HG03439 (cell line): ENCODE measurements at regions not wholly inside any gene's neighbourhood (a gene's known extent, or its start where the extent isn't known, plus 50 kb on each side); places are given as distances from the start of the nearest gene placed in this dataset.
"Not testable (repeated sequence)": the region's sequence is repeated elsewhere in the genome, so short reads cannot be mapped to it uniquely, and the experiment has no call there.

ENCODE experiments used
- ATAC-seq: cut with Tn5 transposase; IDR thresholded peaks from one replicate; pipeline ENCODE4 v1.9.1; 2021; ENCODE audit warnings: mild to moderate bottlenecking, moderate library complexity; ENCODE audit not compliant: unreplicated experiment

DNA sequence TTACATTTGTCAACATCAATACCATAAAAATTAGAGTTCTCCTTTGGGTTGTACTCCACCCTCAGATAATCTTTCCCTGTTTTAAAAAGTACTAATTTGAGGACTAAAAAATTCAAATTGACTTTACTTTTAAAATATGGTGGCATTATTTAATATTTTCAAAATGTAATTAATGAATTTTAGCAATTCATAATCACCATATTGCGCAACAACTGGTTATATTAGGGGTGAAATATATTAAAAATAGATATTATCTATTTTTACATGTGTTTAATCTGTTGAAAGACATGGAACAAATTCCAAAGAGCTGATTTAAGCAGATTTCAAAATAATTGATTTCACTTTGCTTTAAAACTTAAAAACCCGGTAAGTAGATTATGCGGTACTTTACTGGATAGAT, 236.6 kb upstream of the NOL4 start:
- ATAC-seq = no peak

GRCh38 chr18:34467058-34467457, 242.3 kb upstream of the NOL4 start:
- ATAC-seq = no peak

DNA sequence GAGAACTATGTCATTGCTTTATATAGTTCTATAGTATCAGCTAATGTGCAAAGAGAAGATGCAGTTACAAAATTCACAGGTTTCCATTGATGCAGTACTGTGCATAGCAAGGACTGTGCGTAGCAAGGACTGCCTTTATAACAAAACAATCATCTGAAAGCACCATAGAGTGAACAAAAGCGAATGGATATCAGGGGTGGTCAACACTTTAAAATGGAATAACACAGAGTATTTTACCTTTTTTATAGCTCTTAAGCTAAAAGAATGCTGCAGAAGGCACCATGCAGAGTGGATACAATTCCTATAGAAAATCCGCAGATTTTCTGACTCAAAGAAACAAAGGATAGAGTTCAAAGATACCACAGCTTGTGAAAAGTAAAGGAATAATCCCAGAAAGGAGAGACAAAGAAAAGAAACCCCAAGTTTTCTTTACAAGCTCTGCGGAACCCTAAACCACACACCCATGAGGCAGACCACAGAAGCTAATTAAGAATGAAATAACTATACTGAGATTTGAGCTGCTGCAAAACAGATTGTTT, 229.9 kb upstream of the DTNA start:
- ATAC-seq = no peak

- no peak for ATAC-seq
Measured at GRCh38 chr18:34482204-34482603, 227.9 kb upstream of the DTNA start.

DNA sequence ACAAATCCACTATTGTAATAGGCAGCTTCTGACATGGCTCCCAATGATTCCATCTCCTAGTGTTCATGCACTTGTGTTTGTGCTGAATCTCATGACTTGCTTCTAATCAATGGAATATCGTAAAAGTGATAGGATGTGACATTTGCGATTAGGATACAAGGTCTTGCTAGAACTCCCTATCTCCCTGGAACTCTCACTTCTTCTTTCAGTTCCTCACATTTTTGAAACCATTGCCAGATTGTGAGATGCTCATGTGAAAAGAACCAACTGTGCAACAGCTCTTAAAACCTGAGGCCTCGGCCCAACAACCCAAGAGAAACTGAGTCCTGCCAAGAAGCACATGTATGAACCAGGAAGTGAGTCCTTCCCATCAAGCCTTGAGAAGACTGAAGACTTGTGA, 226.9 kb upstream of the DTNA start:
- ATAC-seq = no peak

DNA sequence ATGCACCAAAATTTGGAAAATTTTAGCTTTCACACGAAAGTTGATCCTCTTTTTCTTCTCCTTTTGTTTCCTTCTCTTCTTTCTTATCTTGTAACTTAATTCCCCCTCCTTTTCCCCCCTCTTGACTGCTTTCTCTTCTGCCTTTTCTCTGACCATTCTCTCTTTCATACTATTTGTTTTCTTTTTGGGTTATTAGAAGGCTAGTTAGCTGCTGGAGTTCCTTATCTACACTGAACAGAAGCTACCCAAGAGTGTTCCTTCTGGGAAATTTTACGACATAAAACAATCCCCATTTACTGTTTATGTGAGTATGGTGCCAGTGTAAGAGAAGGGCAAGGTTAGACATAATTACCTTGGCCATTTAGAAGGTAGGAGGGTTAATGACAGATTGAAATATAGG, 218.4 kb upstream of the DTNA start:
- ATAC-seq = no peak

GRCh38 chr18:34492652-34493051, 217.4 kb upstream of the DTNA start:
- ATAC-seq = no peak

GRCh38 chr18:34493099-34493544, 217.0 kb upstream of the DTNA start:
- no peak for ATAC-seq

DNA sequence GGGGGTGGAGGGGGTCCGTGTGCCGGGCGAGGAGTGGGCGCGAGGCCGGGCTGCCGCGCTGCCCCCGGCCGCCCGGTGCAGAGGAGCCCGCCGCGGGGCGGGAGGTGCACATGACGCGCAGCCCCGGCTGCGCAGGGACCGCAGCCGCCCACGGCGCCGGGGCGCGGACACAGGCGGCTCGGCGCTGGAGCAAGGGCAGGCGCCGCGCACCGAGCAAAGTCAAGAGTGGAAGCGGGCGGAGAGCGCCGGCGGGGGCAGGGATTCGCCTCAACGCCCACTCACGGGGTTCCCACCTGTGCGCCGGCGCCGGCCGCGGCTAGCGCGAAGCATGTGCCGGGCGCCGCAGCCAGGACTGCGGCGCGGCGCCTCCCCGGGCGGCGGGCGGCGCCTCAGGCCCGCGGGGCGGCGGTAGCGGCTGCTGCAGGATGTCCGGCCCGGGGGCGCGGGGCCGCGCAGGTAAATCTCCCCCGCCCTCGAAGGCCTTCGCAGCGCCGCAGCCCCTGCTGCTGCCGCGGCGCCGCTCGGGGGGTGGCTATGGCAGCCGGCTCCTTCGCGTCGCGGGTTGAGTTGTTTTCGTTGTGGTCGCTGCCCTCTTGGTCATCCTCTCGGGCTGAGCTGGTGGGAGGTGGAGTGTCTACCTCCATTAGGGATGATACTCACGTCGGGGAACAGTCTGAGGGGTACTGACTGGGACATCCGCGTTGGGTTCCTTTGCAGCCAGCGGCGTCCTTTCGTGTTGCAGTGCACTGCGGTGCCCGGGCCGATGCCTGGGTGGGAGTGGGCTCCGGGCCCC, 216.3 kb upstream of the DTNA start:
- ATAC-seq = no peak

GRCh38 chr18:34494359-34494696, 215.8 kb upstream of the DTNA start:
- no peak for ATAC-seq

DNA sequence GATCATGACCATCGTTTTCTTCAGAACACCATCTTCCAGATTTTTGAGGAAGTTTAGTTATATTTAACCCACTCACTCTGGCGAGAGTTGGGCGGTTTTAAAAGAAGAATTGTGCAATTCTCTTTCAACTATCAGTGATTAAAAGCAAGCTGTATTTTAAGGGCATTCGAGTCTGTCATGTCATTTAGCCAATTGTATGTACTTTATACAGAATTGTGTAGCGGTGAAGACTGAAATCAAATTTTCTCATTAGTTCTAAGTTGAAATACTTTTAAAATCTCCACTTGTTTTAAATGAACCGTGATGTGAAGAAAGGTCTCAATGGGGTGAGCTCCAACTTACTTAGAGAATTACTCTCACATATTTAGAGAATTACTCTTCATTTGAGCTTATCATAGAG, 214.6 kb upstream of the DTNA start:
- no peak for ATAC-seq

DNA sequence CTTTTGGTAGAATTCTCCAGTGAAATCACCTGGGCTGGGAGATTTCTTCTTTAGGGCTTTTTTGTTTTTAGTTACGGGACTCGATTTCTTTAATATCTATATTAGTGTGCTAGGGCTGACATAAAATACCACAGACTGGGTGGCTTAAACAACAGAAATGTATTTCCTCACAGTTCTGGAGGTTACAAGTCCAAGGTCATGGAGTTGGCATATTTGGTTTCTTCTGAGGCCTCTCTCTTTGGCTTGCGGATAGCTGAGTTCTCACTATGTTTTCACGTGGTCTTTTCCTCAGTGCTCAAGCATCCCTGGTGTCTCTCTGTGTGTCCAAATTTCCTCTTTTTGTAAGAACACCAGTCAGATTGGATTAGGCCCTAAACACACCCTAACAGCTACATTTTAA, 208.5 kb upstream of the DTNA start:
- ATAC-seq = no peak

GRCh38 chr18:34506198-34506597, 203.9 kb upstream of the DTNA start:
- ATAC-seq = no peak

GRCh38 chr18:34509163-34509562, 200.9 kb upstream of the DTNA start:
- ATAC-seq = no peak

- no peak for ATAC-seq
Measured at GRCh38 chr18:34509879-34510586, 200.1 kb upstream of the DTNA start.

GRCh38 chr18:34510926-34511325, 199.2 kb upstream of the DTNA start:
- no peak for ATAC-seq

DNA sequence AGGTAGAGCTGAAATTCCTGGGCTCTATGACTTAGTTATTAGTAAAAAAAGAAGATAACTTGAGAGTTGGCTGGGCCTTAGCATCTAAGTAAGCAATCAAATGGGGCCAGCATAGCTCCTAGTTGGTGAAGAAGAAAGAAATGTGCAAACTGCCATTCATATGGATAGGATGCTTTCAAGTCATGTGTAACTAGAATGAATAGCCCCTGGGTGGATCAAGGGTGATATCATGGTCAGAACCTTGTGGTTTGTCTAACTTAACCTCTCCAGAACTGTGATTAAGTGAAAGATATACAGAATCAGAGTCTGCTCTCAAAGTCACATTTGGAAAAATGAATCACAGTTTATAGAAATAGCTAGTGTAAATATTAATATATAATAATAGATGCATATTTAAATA, 198.7 kb upstream of the DTNA start:
- no peak for ATAC-seq

- ATAC-seq = no peak
Measured at GRCh38 chr18:34511879-34512278, 198.2 kb upstream of the DTNA start.

DNA sequence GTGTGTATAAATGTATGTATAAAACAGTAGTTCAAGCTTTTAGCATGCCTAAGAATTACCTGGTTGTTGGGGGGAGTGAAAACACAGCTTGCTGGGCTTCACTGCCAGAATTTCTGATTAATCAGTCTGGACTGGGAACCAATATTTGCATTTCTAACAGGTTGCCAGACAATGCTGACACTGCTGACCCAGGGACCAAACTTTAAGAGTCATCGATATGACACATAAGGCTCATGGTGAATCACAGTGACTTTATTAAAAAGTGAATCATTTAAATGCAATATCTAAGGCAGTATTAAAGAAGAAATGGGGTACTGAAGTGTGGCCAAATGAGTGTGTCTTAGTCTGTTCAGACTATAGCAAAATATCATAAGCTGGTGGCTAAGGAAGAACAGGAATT, 195.9 kb upstream of the DTNA start:
- ATAC-seq = no peak

DNA sequence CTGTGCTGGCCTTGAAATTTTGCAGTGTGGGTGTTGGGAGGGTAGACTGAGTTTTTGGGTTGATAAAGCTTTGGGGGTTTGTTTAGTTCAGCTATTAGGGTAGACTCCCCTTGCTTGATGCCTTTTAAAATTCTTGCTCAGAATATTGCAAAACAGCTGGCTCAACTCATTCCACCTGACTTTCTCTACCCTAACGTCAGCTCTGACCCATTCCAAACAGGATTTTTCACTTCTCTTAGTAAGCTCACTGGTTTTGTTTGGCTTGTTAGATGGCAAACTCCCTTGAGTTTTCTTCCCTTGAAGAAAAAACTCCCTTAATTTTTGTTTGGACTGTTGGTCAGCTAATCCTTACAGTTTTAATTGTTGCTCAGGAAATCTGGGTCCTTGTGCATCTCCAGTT, 195.1 kb upstream of the DTNA start:
- no peak for ATAC-seq

DNA sequence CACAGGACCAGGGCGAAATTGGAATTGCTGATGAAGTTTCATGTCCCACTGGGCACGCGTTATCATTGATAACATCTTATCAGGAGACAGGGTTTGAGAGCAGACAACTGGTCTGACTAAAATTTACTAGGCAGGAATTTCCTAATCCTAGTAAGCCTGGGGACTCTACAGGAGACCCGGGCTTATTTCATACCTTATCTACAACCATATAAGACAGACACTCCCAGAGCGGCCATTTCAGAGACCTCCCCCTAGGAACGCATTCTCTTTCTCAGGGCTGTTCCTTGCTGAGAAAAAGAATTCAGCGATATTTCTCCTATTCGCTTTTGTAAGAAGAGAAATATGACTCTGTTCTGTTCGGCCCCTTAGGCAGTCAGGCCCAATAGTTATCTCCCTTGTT, 193.7 kb upstream of the DTNA start:
- not testable (repeated sequence) for ATAC-seq

DNA sequence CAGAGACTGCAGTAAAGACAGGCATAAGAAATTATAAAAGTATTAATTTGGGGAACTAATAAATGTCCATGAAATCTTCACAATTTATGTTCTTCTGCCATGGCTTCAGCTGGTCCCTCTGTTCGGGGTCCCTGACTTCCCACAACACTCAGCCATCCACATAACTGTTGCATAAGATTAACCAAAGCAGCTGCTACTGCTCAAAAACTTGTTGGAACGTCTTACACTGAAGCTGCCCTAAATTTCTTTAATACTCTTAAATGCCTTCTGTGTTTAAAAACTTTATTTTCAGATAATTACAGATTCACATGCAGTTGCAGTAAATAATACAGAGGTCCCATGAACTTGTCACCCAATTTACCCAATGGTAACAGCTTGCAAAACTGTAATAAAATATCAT, 193.1 kb upstream of the DTNA start:
- ATAC-seq = not testable (repeated sequence)
